Stimulated activated CD4-positive, alpha-beta T cell treated with anti-CD3 and anti-CD28 coated beads, Interleukin-15, amount 100 ng/mL, for 24 hours (primary cell): ENCODE measurements at regions not wholly inside any gene's neighbourhood (a gene's known extent, or its start where the extent isn't known, plus 50 kb on each side); places are given as distances from the start of the nearest gene placed in this dataset.
"Not testable (repeated sequence)": the region's sequence is repeated elsewhere in the genome, so short reads cannot be mapped to it uniquely, and the experiment has no call there.

Source experiments
- DNase-seq: peaks from one replicate; pipeline ENCODE4 v3.0.0-alpha.2; 2020

DNA sequence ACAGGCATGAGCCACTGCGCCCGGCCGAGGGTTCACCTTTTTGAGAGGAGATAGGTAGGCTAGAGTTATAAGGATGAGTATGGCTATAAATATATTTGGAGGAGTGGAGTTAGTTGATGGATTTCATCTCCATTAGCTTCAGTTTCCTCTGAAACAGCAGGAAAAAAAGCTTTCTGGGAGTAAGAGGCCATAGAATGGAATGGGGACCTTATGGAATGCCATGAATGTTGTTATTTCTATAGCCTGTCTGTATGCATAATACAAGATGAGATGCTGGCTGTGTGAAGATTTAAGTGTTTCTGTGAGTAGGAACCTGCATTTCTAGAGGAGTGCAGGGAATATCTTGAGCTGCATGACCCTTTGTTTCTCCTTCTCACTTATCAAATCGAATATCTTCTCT, 114.9 kb upstream of the ARX start:
- DNase-seq: no peak

GRCh38 chrX:25125483-25125882, 109.7 kb upstream of the ARX start:
- no peak for DNase-seq

- DNase-seq: no peak
These were observed 108.6 kb upstream of the ARX start for GRCh38 chrX:25124391-25124790.

DNA sequence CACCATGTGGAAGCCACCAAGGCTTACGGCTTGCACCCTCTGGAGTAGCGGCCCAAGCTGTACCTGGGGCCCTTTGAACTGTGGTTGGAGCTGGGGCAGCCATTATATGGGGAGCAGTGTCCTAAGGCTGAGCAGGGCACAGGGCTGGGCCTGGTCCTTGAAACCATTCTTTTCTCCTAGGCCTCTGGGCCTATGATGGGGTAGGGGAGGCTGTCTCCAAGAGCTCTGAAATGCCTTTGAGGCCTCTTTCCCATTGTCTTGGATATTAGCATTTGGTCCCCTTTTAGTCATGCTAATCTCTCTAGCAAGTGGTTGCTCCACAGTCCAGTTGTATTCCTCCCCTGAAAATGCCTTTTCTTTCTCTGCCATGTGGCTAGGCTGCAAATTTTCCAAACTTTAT, 96.4 kb upstream of the ARX start:
- no peak for DNase-seq

DNA sequence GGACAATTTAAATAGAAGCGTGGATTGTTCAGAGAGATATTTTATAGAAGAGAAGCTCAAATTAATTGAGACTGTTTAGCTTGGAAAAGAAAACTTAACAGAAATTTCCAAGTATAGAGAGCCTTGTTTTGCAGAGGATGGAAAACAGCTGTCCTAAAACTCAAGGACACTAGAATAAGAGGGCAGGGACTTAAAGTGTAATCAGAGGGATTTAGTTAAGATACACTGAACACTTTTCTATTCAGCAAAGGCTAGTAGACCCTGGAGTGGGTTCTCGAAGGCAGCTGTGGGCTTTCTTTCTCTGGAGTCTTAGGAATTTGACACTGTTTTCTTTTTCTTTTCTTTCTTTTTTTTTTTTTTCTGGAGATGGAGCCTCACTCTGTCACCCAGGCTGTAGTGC, 92.7 kb upstream of the ARX start:
- DNase-seq: no peak

- DNase-seq: no peak
These were observed 89.5 kb upstream of the ARX start for GRCh38 chrX:25105221-25105620.

DNA sequence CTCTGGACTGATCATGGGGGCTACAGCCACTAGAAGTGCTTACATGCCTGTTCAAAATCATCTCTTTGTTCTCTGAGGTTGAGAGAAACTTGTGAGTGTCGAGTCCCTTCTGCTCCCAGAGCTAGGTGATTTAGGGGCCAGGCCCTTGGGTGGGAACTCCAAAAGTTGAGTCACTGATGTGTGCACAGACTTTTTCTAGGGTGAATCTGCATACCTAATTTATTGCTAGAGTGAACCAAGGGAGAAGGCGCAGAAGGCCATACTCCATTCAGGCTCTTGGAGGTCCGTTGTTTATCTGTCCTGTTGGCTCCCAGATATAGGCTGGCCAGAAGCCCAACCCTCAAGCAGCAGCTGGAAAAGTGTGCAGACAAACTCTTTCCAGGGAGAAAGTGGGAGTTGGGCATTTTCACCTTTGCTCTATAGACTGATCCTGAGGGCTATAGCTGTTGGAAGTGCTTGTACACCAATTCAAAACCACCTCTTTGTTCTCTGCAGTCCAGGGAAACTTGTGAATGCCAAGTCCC, 80.8 kb upstream of the ARX start:
- DNase-seq: no peak

DNA sequence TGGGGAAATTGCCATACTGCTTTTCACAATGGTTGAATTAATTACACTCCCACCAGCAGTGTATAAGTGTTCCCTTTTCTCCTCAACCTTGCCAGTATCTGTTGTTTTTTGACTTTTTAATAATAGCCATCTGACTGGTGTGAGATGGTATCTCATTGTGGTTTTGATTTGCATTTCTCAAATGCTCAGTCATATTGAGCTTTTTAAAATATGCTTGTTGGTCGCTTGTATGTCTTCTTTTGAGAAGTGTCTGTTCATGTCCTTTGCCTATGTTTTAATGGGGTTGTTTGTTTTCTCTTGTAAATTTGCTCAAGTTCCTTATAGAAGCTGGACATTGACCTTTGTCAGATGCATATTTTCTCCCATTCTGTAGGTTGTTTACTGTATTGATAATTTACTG, 75.4 kb upstream of the ARX start:
- not testable (repeated sequence) for DNase-seq

DNA sequence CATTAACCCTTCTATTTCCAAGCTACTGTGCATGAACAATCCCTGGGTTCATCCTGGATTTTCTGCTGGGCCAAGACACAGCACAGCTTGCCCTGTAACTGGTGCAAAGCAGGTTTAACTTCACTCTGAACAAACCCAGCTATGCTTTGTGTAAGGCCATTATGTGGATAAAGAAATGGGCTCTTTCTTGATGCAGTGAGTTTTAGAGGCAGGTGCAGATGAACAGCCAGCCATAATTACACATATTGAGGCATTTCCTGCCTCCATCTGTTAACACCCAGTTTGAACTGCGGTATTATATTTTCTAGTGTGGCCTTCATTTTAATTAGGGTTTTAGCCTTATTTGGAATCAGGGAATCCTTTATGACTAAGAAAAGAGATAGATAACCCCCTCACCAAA, 68.7 kb upstream of the ARX start:
- no peak for DNase-seq

- no peak for DNase-seq
These were observed 67.9 kb upstream of the ARX start for GRCh38 chrX:25083661-25084060.

GRCh38 chrX:25079020-25079419, 63.3 kb upstream of the ARX start:
- no peak for DNase-seq

DNA sequence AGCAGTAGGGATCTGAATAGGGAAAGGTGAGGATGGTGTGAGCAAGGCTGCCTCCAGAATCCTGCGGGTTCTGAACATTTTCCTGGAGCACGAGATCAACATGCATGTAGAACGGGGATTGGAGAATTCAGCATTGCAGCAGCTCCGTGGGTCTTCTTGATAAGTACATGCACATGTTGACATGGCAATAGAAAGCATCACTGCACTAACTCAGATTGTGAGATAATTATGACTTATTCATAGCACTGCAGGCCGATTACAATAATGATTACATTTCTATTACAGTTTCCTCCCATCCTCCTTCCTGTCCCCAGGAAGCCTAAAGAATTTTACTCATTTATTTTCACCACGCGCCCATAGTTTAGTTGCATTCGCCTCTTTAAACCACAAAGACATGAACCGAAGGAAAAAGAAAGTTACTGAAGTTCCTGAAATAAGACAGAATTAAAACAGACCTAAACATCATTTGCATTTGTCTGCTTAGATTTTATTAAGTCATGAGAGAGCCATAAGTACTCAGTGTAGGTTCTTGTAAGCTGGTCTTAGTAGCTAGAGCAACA, 61.3 kb upstream of the ARX start:
- no peak for DNase-seq

DNA sequence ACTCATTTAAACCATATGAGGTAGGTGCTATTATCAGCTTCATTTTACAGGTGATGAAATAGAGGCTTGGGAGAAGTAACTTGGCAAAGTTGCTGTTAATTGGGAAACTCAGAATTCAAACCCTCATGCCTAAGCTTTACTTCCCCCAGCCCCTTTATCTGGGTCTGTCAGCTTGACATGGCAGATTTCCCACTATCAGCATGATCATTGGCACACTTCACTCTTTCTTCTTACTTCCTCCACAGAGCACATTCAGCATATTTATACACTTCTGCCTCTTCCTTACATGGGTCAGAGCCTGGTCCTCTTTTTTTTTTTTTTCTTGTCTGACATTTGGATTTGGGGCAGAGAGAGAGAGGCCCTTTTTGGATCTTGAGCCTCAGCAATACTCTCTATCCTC, 56.5 kb upstream of the ARX start:
- no peak for DNase-seq

DNA sequence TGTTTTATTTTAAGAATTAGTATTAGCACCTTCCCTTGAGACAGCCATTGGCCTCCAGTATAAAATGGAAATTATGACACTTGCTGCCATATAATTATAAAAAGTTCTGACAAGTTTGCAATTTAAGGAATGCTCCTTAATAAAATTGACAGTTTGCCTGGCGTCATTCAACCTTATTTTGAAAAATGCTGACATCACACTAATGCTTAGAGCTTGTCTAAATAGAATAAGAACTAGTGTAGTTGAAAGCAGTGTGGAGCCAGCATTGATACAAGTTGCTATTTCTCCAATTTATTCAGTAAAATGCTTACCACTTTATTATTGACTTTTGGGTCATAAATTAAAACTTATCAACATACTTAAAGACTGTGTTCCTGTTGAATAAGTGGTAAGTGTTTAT, 54.3 kb upstream of the ARX start:
- DNase-seq: no peak

DNA sequence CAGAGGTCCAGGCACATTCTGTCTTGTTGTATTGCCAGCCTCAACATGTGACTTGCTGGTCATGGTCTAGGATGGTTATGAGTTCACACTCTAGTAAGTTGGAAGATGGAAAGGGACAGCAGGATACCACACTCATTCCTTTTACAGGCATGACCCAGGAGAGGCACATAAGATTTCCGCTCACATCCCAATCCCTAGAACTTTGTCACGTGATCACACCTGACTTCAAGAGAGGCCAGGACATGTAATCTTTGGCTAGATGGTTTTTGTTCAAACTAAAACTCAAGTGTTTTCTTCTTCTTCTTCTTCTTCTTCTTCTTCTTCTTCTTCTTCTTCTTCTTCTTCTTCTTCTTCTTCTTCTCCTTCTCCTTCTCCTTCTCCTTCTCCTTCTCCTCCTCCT, 53.4 kb upstream of the ARX start:
- no peak for DNase-seq

DNA sequence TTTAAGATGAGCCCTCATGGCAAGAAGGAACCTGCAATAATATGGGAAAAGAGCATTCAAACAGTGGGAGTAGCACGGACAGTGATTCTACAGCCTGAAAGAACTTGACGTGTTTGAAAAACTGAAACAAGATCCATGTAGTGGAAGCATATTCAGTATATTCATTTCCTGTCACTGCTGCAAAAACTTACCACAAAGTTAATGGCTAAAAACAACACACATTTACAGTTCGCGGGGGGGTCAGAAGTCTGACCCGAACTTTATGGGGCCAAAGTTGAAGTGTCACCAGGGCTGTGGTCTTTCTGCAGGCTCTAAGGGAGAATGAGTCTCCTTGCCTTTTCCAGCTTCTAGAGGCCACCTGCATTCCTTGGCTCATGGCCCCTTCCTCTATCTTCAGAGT, 52.6 kb upstream of the ARX start:
- DNase-seq: no peak

- no peak for DNase-seq
These were observed 51.8 kb upstream of the ARX start for GRCh38 chrX:25067271-25068172.

- DNase-seq: no peak
These were observed 50.4 kb upstream of the ARX start for GRCh38 chrX:25066131-25066530.
